HEK293T (cell line): ENCODE measurements at regions not wholly inside any gene's neighbourhood (a gene's known extent, or its start where the extent isn't known, plus 50 kb on each side); places are given as distances from the start of the nearest gene placed in this dataset.

ENCODE experiments used
- ARNT ChIP-seq: fragments of 450-650 bp; IDR thresholded peaks from 2 replicates; pipeline ENCODE4 v1.6.1; 2017; ENCODE audit warnings: mild to moderate bottlenecking
- CTBP1 ChIP-seq: fragments of 450-650 bp; IDR thresholded peaks from 2 replicates; pipeline ENCODE4 v1.6.1; 2016; ENCODE audit warnings: borderline replicate concordance
- FOXA1 ChIP-seq: fragments of 450-650 bp; IDR thresholded peaks from 2 replicates; pipeline ENCODE4 v1.6.1; 2016; ENCODE audit warnings: mild to moderate bottlenecking
- FOXM1 ChIP-seq: fragments of 450-650 bp; IDR thresholded peaks from 2 replicates; pipeline ENCODE4 v1.6.1; 2017; ENCODE audit warnings: mild to moderate bottlenecking, borderline replicate concordance
- L3MBTL2 ChIP-seq: fragments of 450-650 bp; conservative IDR thresholded peaks from 2 replicates; pipeline ENCODE4 v1.6.1; 2016; ENCODE audit warnings: mild to moderate bottlenecking
- PKNOX1 ChIP-seq: fragments of 450-650 bp; IDR thresholded peaks from 2 replicates; pipeline ENCODE4 v1.6.1; 2016
- SP1 ChIP-seq: fragments of 450-650 bp; IDR thresholded peaks from 2 replicates; pipeline ENCODE4 v1.6.1; 2017
- TARDBP ChIP-seq: fragments of 450-650 bp; IDR thresholded peaks from 2 replicates; pipeline ENCODE4 v1.6.1; 2016

GRCh38 chr2:6793913-6794312 lies 71.8 kb downstream of the CMPK2 start:
- TF ChIP-seq CTBP1: no peak
- no peak for TF ChIP-seq FOXA1
- TF ChIP-seq FOXM1: no peak
- no peak for TF ChIP-seq TARDBP
- TF ChIP-seq SP1: no peak
- TF ChIP-seq L3MBTL2: no peak
- TF ChIP-seq ARNT: no peak
- no peak for TF ChIP-seq PKNOX1
